ENCODE measurements at regions not wholly inside any gene's neighbourhood (a gene's known extent, or its start where the extent isn't known, plus 50 kb on each side); places are given as distances from the start of the nearest gene placed in this dataset.
A peak's percentile ranks its signal among the peaks of the same experiment; 100 is the strongest.

GRCh38 chr2:215542690-215543089 lies 106.8 kb upstream of the FN1 start:
- Histone ChIP-seq H3K36me3 (ENCODE audit: insufficient read depth, low read length) (no peaks in the 10 kb centered on the region), H3K4me3 (ENCODE audit: insufficient read depth, low read length) (no peak overlapping the region), H3K27ac (ENCODE audit: low read depth, low read length) (no peak overlapping the region), H3K79me2 (ENCODE audit: insufficient read depth, low read length) (no peaks in the 10 kb centered on the region), H2AFZ (ENCODE audit: low read length) (no peak overlapping the region), H3K4me2 (ENCODE audit: insufficient read depth, low read length) (no peak overlapping the region), H3K27me3 (ENCODE audit: insufficient read depth, low read length) (no peaks in the 10 kb centered on the region), H3K9me3 (ENCODE audit: low read depth, low read length) (no peaks in the 10 kb centered on the region), H3K4me1 (ENCODE audit: insufficient read depth, low read length) (peaks cover 18% of the 10 kb centered on the region), H4K20me1 (ENCODE audit: insufficient read depth, low read length) (no peaks in the 10 kb centered on the region)
- no peak for TF ChIP-seq CTCF (IDR thresholded peaks at IDR 0.05; ENCODE audit: extremely low read depth, low read depth, low read length)
- DNase-seq (ENCODE audit: insufficient read length, low spot score, missing footprints): no peak

- H3K4me2 ChIP-seq (ENCODE audit: insufficient read depth, low read length): no peak overlapping the region
- H4K20me1 ChIP-seq (ENCODE audit: insufficient read depth, low read length): no peaks in the 10 kb centered on the region
- no peak for DNase-seq (ENCODE audit: insufficient read length, low spot score, missing footprints)
- TF ChIP-seq CTCF (IDR thresholded peaks at IDR 0.05; ENCODE audit: extremely low read depth, low read depth, low read length): no peak
- H3K27ac ChIP-seq (ENCODE audit: low read depth, low read length): peak overlapping the region; percentile 61
- no peaks in the 10 kb centered on the region for H3K79me2 ChIP-seq (ENCODE audit: insufficient read depth, low read length)
- no peaks in the 10 kb centered on the region for H3K36me3 ChIP-seq (ENCODE audit: insufficient read depth, low read length)
- H3K4me3 ChIP-seq (ENCODE audit: insufficient read depth, low read length): no peak overlapping the region
- H3K4me1 ChIP-seq (ENCODE audit: insufficient read depth, low read length): peaks cover 37% of the 10 kb centered on the region
- H3K27me3 ChIP-seq (ENCODE audit: insufficient read depth, low read length): no peaks in the 10 kb centered on the region
- H2AFZ ChIP-seq (ENCODE audit: low read length): no peak overlapping the region
- H3K9me3 ChIP-seq (ENCODE audit: low read depth, low read length): no peaks in the 10 kb centered on the region
Observed at GRCh38 chr2:215540658-215541057, 104.8 kb upstream of the FN1 start.

GRCh38 chr2:215537611-215538010 lies 101.7 kb upstream of the FN1 start:
- Histone ChIP-seq H3K9me3 (ENCODE audit: low read depth, low read length) (no peaks in the 10 kb centered on the region), H3K27ac (ENCODE audit: low read depth, low read length) (peak overlapping the region; percentile 90), H2AFZ (ENCODE audit: low read length) (no peak overlapping the region), H3K4me1 (ENCODE audit: insufficient read depth, low read length) (peaks cover 46% of the 10 kb centered on the region), H3K4me3 (ENCODE audit: insufficient read depth, low read length) (no peak overlapping the region), H3K27me3 (ENCODE audit: insufficient read depth, low read length) (no peaks in the 10 kb centered on the region), H3K4me2 (ENCODE audit: insufficient read depth, low read length) (no peak overlapping the region), H3K36me3 (ENCODE audit: insufficient read depth, low read length) (no peaks in the 10 kb centered on the region), H3K79me2 (ENCODE audit: insufficient read depth, low read length) (no peaks in the 10 kb centered on the region), H4K20me1 (ENCODE audit: insufficient read depth, low read length) (no peaks in the 10 kb centered on the region)
- peak; percentile 63 for DNase-seq (ENCODE audit: insufficient read length, low spot score, missing footprints)
- TF ChIP-seq CTCF (IDR thresholded peaks at IDR 0.05; ENCODE audit: extremely low read depth, low read depth, low read length): peak; percentile 23

GRCh38 chr2:215536510-215536909 lies 100.6 kb upstream of the FN1 start:
- Histone ChIP-seq H2AFZ (ENCODE audit: low read length) (no peak overlapping the region), H3K4me1 (ENCODE audit: insufficient read depth, low read length) (peaks cover 55% of the 10 kb centered on the region), H3K27ac (ENCODE audit: low read depth, low read length) (peak overlapping the region; percentile 90), H3K4me3 (ENCODE audit: insufficient read depth, low read length) (no peak overlapping the region), H3K79me2 (ENCODE audit: insufficient read depth, low read length) (no peaks in the 10 kb centered on the region), H3K36me3 (ENCODE audit: insufficient read depth, low read length) (no peaks in the 10 kb centered on the region), H4K20me1 (ENCODE audit: insufficient read depth, low read length) (no peaks in the 10 kb centered on the region), H3K27me3 (ENCODE audit: insufficient read depth, low read length) (no peaks in the 10 kb centered on the region), H3K4me2 (ENCODE audit: insufficient read depth, low read length) (peak overlapping the region; percentile 67), H3K9me3 (ENCODE audit: low read depth, low read length) (no peaks in the 10 kb centered on the region)
- no peak for TF ChIP-seq CTCF (IDR thresholded peaks at IDR 0.05; ENCODE audit: extremely low read depth, low read depth, low read length)
- no peak for DNase-seq (ENCODE audit: insufficient read length, low spot score, missing footprints)

All from osteoblast (primary cell).